Erythroblast (primary cell): ENCODE measurements at regions not wholly inside any gene's neighbourhood (a gene's known extent, or its start where the extent isn't known, plus 50 kb on each side); places are given as distances from the start of the nearest gene placed in this dataset.

Experiments used
- GATA1 ChIP-seq: IDR thresholded peaks from 2 replicates; pipeline ENCODE4 v1.6.1; 2011; ENCODE audit warnings: low read depth, mild to moderate bottlenecking, control low read depth, low read length, moderate library complexity
- POLR2A ChIP-seq: IDR thresholded peaks from 2 replicates; pipeline ENCODE4 v1.6.1; 2011; ENCODE audit warnings: mild to moderate bottlenecking, low read length

- TF ChIP-seq POLR2A (no peak), GATA1 (no peak)
These were observed 148.7 kb upstream of the PPP2R2D start for GRCh38 chr10:131751827-131752775.
